Left ventricle myocardium inferior (tissue), 1 donor: ENCODE measurements at regions not wholly inside any gene's neighbourhood (a gene's known extent, or its start where the extent isn't known, plus 50 kb on each side); places are given as distances from the start of the nearest gene placed in this dataset.
"Not testable (repeated sequence)": the region's sequence is repeated elsewhere in the genome, so short reads cannot be mapped to it uniquely, and the experiment has no call there.

Experiments used
- DNase-seq: peaks from one replicate; pipeline ENCODE4 v3.0.0-alpha.2; 2020
- H3K27ac ChIP-seq: fragments of 200-600 bp; replicated peaks from 2 replicates; pipeline ENCODE4 v1.8.0; 2021
- H3K27me3 ChIP-seq: fragments of 200-600 bp; 2 replicates; pipeline ENCODE4 v1.8.0; 2021; ENCODE audit warnings: low read depth
- H3K36me3 ChIP-seq: fragments of 200-600 bp; 2 replicates; pipeline ENCODE4 v1.8.0; 2021
- H3K4me1 ChIP-seq: fragments of 200-600 bp; 2 replicates; pipeline ENCODE4 v1.8.0; 2021
- H3K4me3 ChIP-seq: fragments of 200-600 bp; 2 replicates; pipeline ENCODE4 v1.8.0; 2021; ENCODE audit warnings: mild to moderate bottlenecking, moderate library complexity
- H3K9me3 ChIP-seq: fragments of 200-600 bp; replicated peaks from 2 replicates; pipeline ENCODE4 v1.8.0; 2021
- CTCF ChIP-seq: fragments of 200-600 bp; IDR thresholded peaks from 2 replicates; pipeline ENCODE4 v1.8.0; 2021; ENCODE audit warnings: antibody characterized with exemption, mild to moderate bottlenecking, borderline replicate concordance
- intact Hi-C: fragments of 100-400 bp; cut with micrococcal nuclease; formaldehyde crosslinking; loops from one replicate; pipeline ENCODE4 v1.11.0; 2022
- donor health status: DM: no; HTN: yes; CAD: no; lungs with severe emphysema.

GRCh38 chr14:54259821-54260220, 137.0 kb upstream of the CDKN3 start:
- no peak for TF ChIP-seq CTCF
- DNase-seq = no peak
- H3K4me1 ChIP-seq = no peaks in the 10 kb centered on the region

GRCh38 chr14:54261283-54261682, 135.5 kb upstream of the CDKN3 start:
- Histone ChIP-seq H3K27ac (no peak overlapping the region), H3K27me3 (peaks cover 6% of the 10 kb centered on the region), H3K4me3 (no peak overlapping the region), H3K9me3 (no peaks in the 10 kb centered on the region), H3K36me3 (no peaks in the 10 kb centered on the region), H3K4me1 (no peaks in the 10 kb centered on the region)
- DNase-seq = no peak
- intact Hi-C loops = no loop called here
- no peak for TF ChIP-seq CTCF

More at GRCh38 chr14:54259821-54260220, 137.0 kb upstream of the CDKN3 start:
- Histone ChIP-seq H3K36me3 (no peaks in the 10 kb centered on the region), H3K4me3 (no peak overlapping the region), H3K9me3 (no peaks in the 10 kb centered on the region), H3K27me3 (peaks cover 6% of the 10 kb centered on the region), H3K27ac (no peak overlapping the region)
- intact Hi-C loops = no loop called here

- H3K9me3 ChIP-seq, H3K27me3 ChIP-seq, H3K4me1 ChIP-seq, H3K4me3 ChIP-seq, H3K36me3 ChIP-seq, intact Hi-C loops, H3K27ac ChIP-seq, DNase-seq: not testable (repeated sequence)
Measured at GRCh38 chr14:54266616-54267015, 130.2 kb upstream of the CDKN3 start.

GRCh38 chr14:54267172-54267571, 129.6 kb upstream of the CDKN3 start:
- TF ChIP-seq CTCF = no peak
- DNase-seq = no peak

GRCh38 chr14:54275997-54276725, 120.6 kb upstream of the CDKN3 start:
- TF ChIP-seq CTCF = no peak
- intact Hi-C loops = no loop called here
- no peak for DNase-seq
- Histone ChIP-seq H3K9me3 (no peaks in the 10 kb centered on the region), H3K27me3 (no peaks in the 10 kb centered on the region), H3K4me1 (no peaks in the 10 kb centered on the region), H3K36me3 (no peaks in the 10 kb centered on the region), H3K27ac (peak overlapping the region; percentile 10), H3K4me3 (no peak overlapping the region)

More at GRCh38 chr14:54267172-54267571, 129.6 kb upstream of the CDKN3 start:
- Histone ChIP-seq H3K4me1 (no peaks in the 10 kb centered on the region), H3K27ac (no peak overlapping the region), H3K9me3 (no peaks in the 10 kb centered on the region), H3K27me3 (peaks cover 6% of the 10 kb centered on the region), H3K36me3 (no peaks in the 10 kb centered on the region), H3K4me3 (no peak overlapping the region)
- intact Hi-C loops = no loop called here

- intact Hi-C loops = no loop called here
- Histone ChIP-seq H3K27me3 (no peaks in the 10 kb centered on the region), H3K9me3 (no peaks in the 10 kb centered on the region), H3K27ac (no peak overlapping the region), H3K4me1 (no peaks in the 10 kb centered on the region), H3K4me3 (no peak overlapping the region), H3K36me3 (no peaks in the 10 kb centered on the region)
- no peak for DNase-seq
- TF ChIP-seq CTCF = no peak
Measured at GRCh38 chr14:54278087-54278486, 118.7 kb upstream of the CDKN3 start.
